Parathyroid adenoma (tissue), 2 donors: ENCODE measurements at regions not wholly inside any gene's neighbourhood (a gene's known extent, or its start where the extent isn't known, plus 50 kb on each side); places are given as distances from the start of the nearest gene placed in this dataset.

Experiments used
- H2AFZ ChIP-seq: fragments of 300-600 bp; sonication (generic); one replicate; pipeline ENCODE4 v1.7.0; 2017; ENCODE audit warnings: antibody characterized with exemption, mild to moderate bottlenecking
- H3K27ac ChIP-seq: fragments of 300-600 bp; sonication (generic); one replicate; pipeline ENCODE4 v1.7.0; 2017
- H3K27me3 ChIP-seq: fragments of 300-600 bp; sonication (generic); one replicate; pipeline ENCODE4 v1.7.0; 2017; ENCODE audit warnings: low read length; ENCODE audit not compliant: control insufficient read depth, insufficient read depth
- H3K36me3 ChIP-seq: fragments of 300-600 bp; sonication (generic); one replicate; pipeline ENCODE4 v1.7.0; 2017; ENCODE audit warnings: low read length; ENCODE audit not compliant: control insufficient read depth, insufficient read depth
- H3K4me1 ChIP-seq: fragments of 300-600 bp; sonication (generic); one replicate; pipeline ENCODE4 v1.7.0; 2017; ENCODE audit warnings: control low read depth
- H3K4me2 ChIP-seq: fragments of 300-600 bp; sonication (generic); one replicate; pipeline ENCODE4 v1.7.0; 2017; ENCODE audit warnings: low read length
- H3K4me3 ChIP-seq: fragments of 300-600 bp; sonication (generic); one replicate; pipeline ENCODE4 v1.7.0; 2017; ENCODE audit warnings: low read depth, low read length
- H3K79me2 ChIP-seq: fragments of 300-600 bp; sonication (generic); one replicate; pipeline ENCODE4 v1.7.0; 2017; ENCODE audit warnings: control low read depth
- H3K9ac ChIP-seq: fragments of 300-600 bp; sonication (generic); one replicate; pipeline ENCODE4 v1.7.0; 2017; ENCODE audit warnings: mild to moderate bottlenecking
- H3K9me3 ChIP-seq: fragments of 300-600 bp; sonication (generic); one replicate; pipeline ENCODE4 v1.7.0; 2017; ENCODE audit warnings: low read length; ENCODE audit not compliant: control insufficient read depth
- CTCF ChIP-seq: fragments of 300-600 bp; sonication (generic); IDR thresholded peaks from one replicate; pipeline ENCODE4 v1.7.0; 2017; ENCODE audit warnings: antibody characterized with exemption, mild to moderate bottlenecking
- donor health status: primary hyperparathyroidism.

- Histone ChIP-seq H3K27ac (no peak overlapping the region), H3K27me3 (no peaks in the 10 kb centered on the region), H3K9me3 (no peaks in the 10 kb centered on the region), H3K9ac (no peak overlapping the region), H2AFZ (no peak overlapping the region), H3K36me3 (no peaks in the 10 kb centered on the region), H3K4me1 (no peaks in the 10 kb centered on the region), H3K4me3 (no peak overlapping the region), H3K4me2 (no peak overlapping the region), H3K79me2 (no peaks in the 10 kb centered on the region)
- TF ChIP-seq CTCF, result no peak
Observed at GRCh38 chr9:94204174-94204573, 54.9 kb upstream of the ZNF169 start.

DNA sequence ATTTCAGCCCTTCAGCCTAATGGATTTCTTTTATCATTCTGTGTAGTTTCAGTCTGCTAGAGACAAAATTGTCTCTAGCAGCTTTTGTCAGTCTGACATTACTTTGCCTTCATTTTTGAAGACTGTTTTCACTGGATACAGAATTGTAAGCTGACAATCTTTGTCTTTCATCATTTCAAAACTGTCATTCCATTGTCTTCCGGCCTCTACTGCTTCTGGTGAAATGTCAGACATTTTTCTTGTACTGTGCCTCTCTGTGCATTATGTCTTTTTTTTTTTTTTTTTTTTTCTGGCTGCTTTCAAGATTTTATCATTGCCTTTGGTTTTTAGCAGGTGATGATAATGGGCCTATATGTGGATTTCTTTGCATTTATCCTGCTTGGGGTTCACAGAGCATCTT is 51.3 kb upstream of the ZNF169 start:
- H3K79me2 ChIP-seq, result peaks cover 3% of the 10 kb centered on the region
- no peaks in the 10 kb centered on the region for H3K27me3 ChIP-seq
- H3K9ac ChIP-seq, result no peak overlapping the region
- H3K9me3 ChIP-seq, result no peaks in the 10 kb centered on the region
- H3K36me3 ChIP-seq, result no peaks in the 10 kb centered on the region
- no peak for TF ChIP-seq CTCF
- no peak overlapping the region for H3K4me3 ChIP-seq
- H3K27ac ChIP-seq, result no peak overlapping the region
- no peaks in the 10 kb centered on the region for H3K4me1 ChIP-seq
- H3K4me2 ChIP-seq, result no peak overlapping the region
- H2AFZ ChIP-seq, result no peak overlapping the region
